GM12878 (cell line): ENCODE measurements at regions not wholly inside any gene's neighbourhood (a gene's known extent, or its start where the extent isn't known, plus 50 kb on each side); places are given as distances from the start of the nearest gene placed in this dataset.

Source experiments
- ESRRA ChIP-seq: IDR thresholded peaks from 2 replicates; pipeline ENCODE4 v1.6.1; 2012; ENCODE audit warnings: mild to moderate bottlenecking, low read length, improper control_type of control experiment
- RAD21 ChIP-seq: IDR thresholded peaks from 2 replicates; pipeline ENCODE4 v1.6.1; 2011; ENCODE audit warnings: mild to moderate bottlenecking, low read depth, low read length, moderate library complexity; ENCODE audit not compliant: insufficient read depth
- TF ChIP-seq, protein P1 (sequence below), 3 experiments: IDR thresholded peaks in 2 of 3; conservative IDR thresholded peaks in 1 of 3; 2 replicates each; pipeline ENCODE4 v1.5.1; 2011; ENCODE audit warnings: low read depth in 3 of 3, low read length in 3 of 3, mild to moderate bottlenecking in 3 of 3, control low read depth in 2 of 3, moderate library complexity in 2 of 3, inconsistent platforms in 1 of 3, mixed read lengths in 1 of 3; ENCODE audit not compliant: control insufficient read depth in 2 of 3, insufficient read depth in 1 of 3; ENCODE audit errors: extremely low read depth in 1 of 3
- TF ChIP-seq, protein P2 (sequence below): fragments of 450-650 bp; IDR thresholded peaks from 2 replicates; pipeline ENCODE4 v1.6.1; 2017; ENCODE audit warnings: mild to moderate bottlenecking

DNA sequence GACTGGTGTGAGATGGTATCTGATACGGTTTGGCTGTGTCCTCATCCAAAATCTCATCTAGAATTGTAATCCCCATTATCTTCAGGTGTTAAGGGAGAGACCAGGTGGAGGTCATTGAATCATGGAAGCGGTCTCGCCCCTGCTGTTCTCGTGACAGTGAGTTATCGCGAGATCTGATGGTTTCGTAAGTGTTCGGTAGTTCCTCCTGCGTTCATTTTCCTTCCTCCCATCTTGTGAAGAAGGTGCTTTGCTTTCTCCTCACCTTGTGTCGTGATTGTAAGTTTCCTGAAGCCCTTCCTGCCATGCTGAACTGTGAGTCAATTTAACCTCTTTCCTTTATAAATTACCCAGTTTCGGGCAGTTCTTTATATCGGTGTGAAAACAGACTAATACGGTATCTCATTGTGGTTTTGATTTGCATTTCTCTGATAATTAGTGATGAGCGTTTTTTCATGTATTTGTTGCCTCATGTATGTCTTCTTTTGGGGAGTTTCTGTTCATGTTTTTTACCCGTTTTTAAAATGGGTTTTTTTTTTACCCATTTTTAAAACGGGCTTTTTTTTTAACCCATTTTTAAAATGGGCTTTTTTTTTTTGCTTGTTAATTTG, 102.8 kb upstream of the SLC10A2 start:
- TF ChIP-seq, protein P1, sequence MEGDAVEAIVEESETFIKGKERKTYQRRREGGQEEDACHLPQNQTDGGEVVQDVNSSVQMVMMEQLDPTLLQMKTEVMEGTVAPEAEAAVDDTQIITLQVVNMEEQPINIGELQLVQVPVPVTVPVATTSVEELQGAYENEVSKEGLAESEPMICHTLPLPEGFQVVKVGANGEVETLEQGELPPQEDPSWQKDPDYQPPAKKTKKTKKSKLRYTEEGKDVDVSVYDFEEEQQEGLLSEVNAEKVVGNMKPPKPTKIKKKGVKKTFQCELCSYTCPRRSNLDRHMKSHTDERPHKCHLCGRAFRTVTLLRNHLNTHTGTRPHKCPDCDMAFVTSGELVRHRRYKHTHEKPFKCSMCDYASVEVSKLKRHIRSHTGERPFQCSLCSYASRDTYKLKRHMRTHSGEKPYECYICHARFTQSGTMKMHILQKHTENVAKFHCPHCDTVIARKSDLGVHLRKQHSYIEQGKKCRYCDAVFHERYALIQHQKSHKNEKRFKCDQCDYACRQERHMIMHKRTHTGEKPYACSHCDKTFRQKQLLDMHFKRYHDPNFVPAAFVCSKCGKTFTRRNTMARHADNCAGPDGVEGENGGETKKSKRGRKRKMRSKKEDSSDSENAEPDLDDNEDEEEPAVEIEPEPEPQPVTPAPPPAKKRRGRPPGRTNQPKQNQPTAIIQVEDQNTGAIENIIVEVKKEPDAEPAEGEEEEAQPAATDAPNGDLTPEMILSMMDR (IDR thresholded peaks at IDR 0.05 in 2 of 3, conservative IDR thresholded peaks at IDR 0.05 in 1 of 3; ENCODE audit: control insufficient read depth in 2 of 3, extremely low read depth in 1 of 3, insufficient read depth in 1 of 3, low read depth in 3 of 3, low read length in 3 of 3) = no peak
- TF ChIP-seq, protein P2, sequence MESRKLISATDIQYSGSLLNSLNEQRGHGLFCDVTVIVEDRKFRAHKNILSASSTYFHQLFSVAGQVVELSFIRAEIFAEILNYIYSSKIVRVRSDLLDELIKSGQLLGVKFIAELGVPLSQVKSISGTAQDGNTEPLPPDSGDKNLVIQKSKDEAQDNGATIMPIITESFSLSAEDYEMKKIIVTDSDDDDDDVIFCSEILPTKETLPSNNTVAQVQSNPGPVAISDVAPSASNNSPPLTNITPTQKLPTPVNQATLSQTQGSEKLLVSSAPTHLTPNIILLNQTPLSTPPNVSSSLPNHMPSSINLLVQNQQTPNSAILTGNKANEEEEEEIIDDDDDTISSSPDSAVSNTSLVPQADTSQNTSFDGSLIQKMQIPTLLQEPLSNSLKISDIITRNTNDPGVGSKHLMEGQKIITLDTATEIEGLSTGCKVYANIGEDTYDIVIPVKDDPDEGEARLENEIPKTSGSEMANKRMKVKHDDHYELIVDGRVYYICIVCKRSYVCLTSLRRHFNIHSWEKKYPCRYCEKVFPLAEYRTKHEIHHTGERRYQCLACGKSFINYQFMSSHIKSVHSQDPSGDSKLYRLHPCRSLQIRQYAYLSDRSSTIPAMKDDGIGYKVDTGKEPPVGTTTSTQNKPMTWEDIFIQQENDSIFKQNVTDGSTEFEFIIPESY = peak; percentile 60; the same call in 1 of the 2 replicates
- TF ChIP-seq RAD21 (no peak), ESRRA (no peak)
